Tibial nerve (tissue), 4 donors: ENCODE measurements at regions not wholly inside any gene's neighbourhood (a gene's known extent, or its start where the extent isn't known, plus 50 kb on each side); places are given as distances from the start of the nearest gene placed in this dataset.
"Not testable (repeated sequence)": the region's sequence is repeated elsewhere in the genome, so short reads cannot be mapped to it uniquely, and the experiment has no call there.

Experiments
- CTCF ChIP-seq, 5 experiments: fragments of 200-600 bp in 3 of 5; fragments of 450-650 bp in 2 of 5; sonication (generic) in 3 of 5; IDR thresholded peaks; one replicate each; pipeline ENCODE4 v1.5.1; 2016 to 2019; ENCODE audit warnings: antibody characterized with exemption in 5 of 5, mild to moderate bottlenecking in 3 of 5, moderate library complexity in 2 of 5
- EP300 ChIP-seq, 2 donors: sonication (generic); formaldehyde crosslinking; IDR thresholded peaks; one replicate each; pipeline ENCODE4 v1.6.1; 2017; ENCODE audit warnings: antibody characterized with exemption in 2 of 2, mild to moderate bottlenecking in 1 of 2
- POLR2A ChIP-seq, 2 donors: fragments of 450-650 bp; IDR thresholded peaks; one replicate each; pipeline ENCODE4 v1.6.1; 2017; ENCODE audit warnings: antibody characterized with exemption in 2 of 2, mild to moderate bottlenecking in 2 of 2, moderate library complexity in 2 of 2

- TF ChIP-seq CTCF, POLR2A, EP300 (IDR thresholded peaks at IDR 0.05): not testable (repeated sequence)
These were observed 55.7 kb upstream of the ATXN3L start for GRCh38 chrX:13375596-13375995.
